Pancreas (tissue), 10 donors: ENCODE measurements at regions not wholly inside any gene's neighbourhood (a gene's known extent, or its start where the extent isn't known, plus 50 kb on each side); places are given as distances from the start of the nearest gene placed in this dataset.

ENCODE experiments used
- ATAC-seq, 4 donors: fragments of 200-7000 bp; cut with Tn5 transposase; one replicate each; pipeline versions ENCODE4 v1.8.0 to v1.9.1; 2020; ENCODE audit warnings: mild to moderate bottlenecking in 4 of 4, moderate library complexity in 4 of 4
- DNase-seq, 6 donors: peaks; one replicate each; pipeline ENCODE4 v3.0.0-alpha.2; 2020
- FAIRE-seq: peaks from 2 replicates; lab custom pipeline; 2012; peaks lifted over from hg19 to GRCh38; lab: Jason Lieb, UNC
- H3K27ac ChIP-seq, 4 donors: fragments of 200-600 bp; sonication (generic); 1 replicate in 3 of 4; 2 replicates in 1 of 4; pipeline versions ENCODE4 v1.5.0 to v1.8.0; 2020
- H3K27me3 ChIP-seq, 4 donors: fragments of 200-600 bp; one replicate each; pipeline ENCODE4 v1.8.0; 2021
- H3K36me3 ChIP-seq, 3 donors: fragments of 200-600 bp; sonication (generic) in 1 of 3; one replicate each; pipeline versions ENCODE4 v1.5.0 to v1.8.0; 2020 to 2021
- H3K4me1 ChIP-seq, 3 donors: fragments of 200-600 bp; one replicate each; pipeline ENCODE4 v1.8.0; 2021
- H3K4me3 ChIP-seq, 4 donors: fragments of 200-600 bp; sonication (generic) in 2 of 4; one replicate each; pipeline versions ENCODE4 v1.5.0 to v1.8.0; 2020 to 2021
- H3K9me3 ChIP-seq, 4 donors: fragments of 200-600 bp; one replicate each; pipeline ENCODE4 v1.8.0; 2021
- CTCF ChIP-seq, 4 donors: fragments of 200-600 bp; sonication (generic) in 3 of 4; IDR thresholded peaks; one replicate each; pipeline versions ENCODE4 v1.5.0 to v1.8.0; 2021; ENCODE audit warnings: antibody characterized with exemption in 4 of 4
- WGBS, 2 donors: extraction: QIAGEN DNeasy Blood & Tissue Kit; methylation state at CpG; one replicate each; pipeline ENCODE4 v1.1.7; 2013; 5-methylcytosine and 5-hydroxymethylcytosine counted together
- intact Hi-C, 3 donors: fragments of 100-400 bp; cut with DNase I; formaldehyde crosslinking; loops; one replicate each; pipeline versions ENCODE4 v1.11.1 to v1.14.2; 2022
- donor health status: healthy with polysubstance abuse.
- donor health status: DM: no; HTN: no; CAD: no; lungs with moderate emphysema.
- donor health status: DM: no; HTN: no; CAD: no.
- donor health status: control.
- donor health status: control.
- donor health status: Bipolar disorder and iron deficiency.
- donor health status: DM: yes; HTN: yes; CAD: no.
- donor health status: DM: no; HTN: no; CAD: no.
- donor health status: DM: no; HTN: no; CAD: no.
- donor health status: DM: yes; HTN: yes; CAD: no.

DNA sequence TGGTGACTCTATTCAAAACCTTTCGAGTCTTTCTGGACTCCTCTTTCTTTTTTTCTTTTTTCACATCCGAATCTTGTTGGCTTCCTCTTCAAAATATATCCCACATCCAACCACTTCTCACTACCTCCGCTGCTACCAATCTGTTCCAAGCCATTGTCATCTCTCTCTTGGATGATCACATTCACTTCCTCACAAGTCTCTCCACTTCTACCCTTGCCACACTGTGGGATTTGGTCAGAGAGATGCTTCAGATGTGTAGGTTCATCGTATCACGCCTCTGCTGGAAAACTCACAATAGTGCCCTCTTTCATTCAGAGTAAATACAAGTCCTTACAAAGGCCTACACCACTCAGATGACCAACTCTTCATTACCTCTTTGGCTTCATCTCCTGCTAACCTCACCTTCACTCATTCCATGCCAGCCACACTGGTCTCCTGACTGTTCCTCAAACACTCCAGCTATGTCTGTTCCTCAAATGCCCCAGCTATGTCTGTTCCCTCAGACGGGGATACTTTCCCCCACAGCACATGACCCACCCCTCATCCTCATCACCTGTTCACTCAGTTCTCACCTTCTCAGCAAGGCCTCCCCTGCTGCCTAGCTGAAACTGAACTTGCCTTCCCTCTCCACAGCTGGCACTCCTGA is 67.2 kb upstream of the PELI1 start:
- intact Hi-C loops, result no loop called here
- no peaks in the 10 kb centered on the region for H3K27me3 ChIP-seq
- TF ChIP-seq CTCF (IDR thresholded peaks at IDR 0.05), result no peak
- no peaks in the 10 kb centered on the region for H3K36me3 ChIP-seq
- FAIRE-seq (no peak), ATAC-seq (no peak), DNase-seq (no peak)
- peaks cover 0 to 16% (median 0%) of the 10 kb centered on the region in 3 donors for H3K4me1 ChIP-seq
- 89 to 97% methylated on average over 6 of the region's 6 CpGs for WGBS, 2 donors
- H3K27ac ChIP-seq, result no peak overlapping the region
- H3K4me3 ChIP-seq, result no peak overlapping the region
- H3K9me3 ChIP-seq, result no peaks in the 10 kb centered on the region

- WGBS, 2 donors, result 38 to 45% methylated on average over 1 of the region's 1 CpG
- Histone ChIP-seq H3K4me3 (no peak overlapping the region), H3K4me1 (peaks cover 0 to 16% (median 0%) of the 10 kb centered on the region in 3 donors), H3K9me3 (no peaks in the 10 kb centered on the region), H3K36me3 (no peaks in the 10 kb centered on the region), H3K27me3 (no peaks in the 10 kb centered on the region), H3K27ac (peak overlapping the region in 2 of 4 donors; percentile 17 to 31)
- TF ChIP-seq CTCF (IDR thresholded peaks at IDR 0.05), result no peak
- intact Hi-C loops, result no loop called here
- FAIRE-seq, result no peak
- DNase-seq, result no peak
- peak in 3 of 4 donors; percentile 37 to 68 (median 67) for ATAC-seq
Observed at GRCh38 chr2:64212346-64212745, 68.1 kb upstream of the PELI1 start.

DNA sequence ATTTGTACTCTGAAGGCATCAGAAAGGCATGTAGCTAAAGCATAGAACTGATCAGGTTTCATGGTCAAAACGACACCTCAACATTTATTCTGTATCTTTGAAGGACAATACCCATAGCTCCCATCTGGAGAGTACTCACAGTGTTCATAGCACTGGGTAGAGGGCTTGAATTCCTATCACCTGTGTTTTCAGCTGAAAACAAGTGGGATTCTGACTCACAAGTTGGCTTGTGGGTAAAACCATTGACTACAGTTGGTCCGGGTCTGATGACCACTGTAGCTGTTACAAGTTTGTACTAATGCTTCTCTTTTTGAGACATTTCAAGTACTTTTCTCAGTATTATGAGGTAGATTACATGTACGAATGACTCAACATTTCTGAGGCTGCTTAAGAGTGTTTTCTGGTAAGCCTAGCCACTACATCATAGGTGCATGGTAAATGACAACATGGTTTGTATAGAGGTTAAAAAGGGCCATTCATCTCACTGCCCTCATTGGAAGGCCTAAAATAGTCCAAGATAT is 68.6 kb upstream of the PELI1 start:
- no peak for TF ChIP-seq CTCF (IDR thresholded peaks at IDR 0.05)
- ATAC-seq (peak in 3 of 4 donors; percentile 21 to 40 (median 36)), FAIRE-seq (no peak), DNase-seq (no peak)
- Histone ChIP-seq H3K36me3 (no peaks in the 10 kb centered on the region), H3K27ac (peak overlapping the region in 2 of 4 donors; percentile 17 to 31), H3K4me3 (no peak overlapping the region), H3K4me1 (peaks cover 0 to 16% (median 0%) of the 10 kb centered on the region in 3 donors), H3K27me3 (no peaks in the 10 kb centered on the region), H3K9me3 (no peaks in the 10 kb centered on the region)
- WGBS, 2 donors, result 82 to 86% methylated on average over 3 of the region's 3 CpGs
- intact Hi-C loops, result no loop called here

DNA sequence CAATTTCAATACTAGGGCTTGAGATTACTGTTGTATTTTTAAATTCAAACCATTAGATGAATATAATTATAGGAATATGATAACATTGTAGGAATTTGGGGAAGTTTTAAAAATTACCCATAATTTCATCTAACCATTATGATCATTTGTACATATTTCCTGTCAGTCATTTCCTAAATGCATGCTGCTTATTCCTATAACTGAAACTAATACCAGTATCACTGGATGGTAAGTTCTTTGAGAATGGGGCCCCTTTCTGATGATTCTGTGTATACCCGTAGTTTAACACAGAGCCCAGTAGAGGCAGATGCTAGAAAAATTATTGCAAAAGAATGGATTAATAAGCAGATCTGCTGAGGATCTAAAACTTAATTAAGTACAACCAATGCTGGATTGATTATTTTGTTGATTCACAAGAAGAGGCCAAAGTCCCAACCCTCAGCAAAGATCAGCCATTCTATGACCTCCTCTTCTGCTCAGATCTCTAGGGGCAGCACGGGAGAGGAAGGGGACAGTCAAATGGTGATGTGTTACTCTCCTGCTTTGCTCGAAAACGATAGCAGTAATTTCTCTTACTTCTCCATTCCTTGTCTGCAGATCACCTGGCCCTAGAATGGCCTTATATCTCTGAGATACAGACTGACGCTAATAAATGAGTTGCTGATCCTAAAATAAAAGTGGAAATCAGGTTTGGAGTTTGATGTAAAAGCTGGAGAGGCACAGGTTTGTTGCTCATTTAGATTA is 69.5 kb upstream of the PELI1 start:
- ATAC-seq (no peak), FAIRE-seq (no peak), DNase-seq (no peak)
- Histone ChIP-seq H3K36me3 (no peaks in the 10 kb centered on the region), H3K4me1 (peaks cover 0 to 16% (median 0%) of the 10 kb centered on the region in 3 donors), H3K4me3 (no peak overlapping the region), H3K27me3 (no peaks in the 10 kb centered on the region), H3K9me3 (no peaks in the 10 kb centered on the region), H3K27ac (peak overlapping the region in 2 of 4 donors; percentile 28 to 47)
- intact Hi-C loops, result no loop called here
- TF ChIP-seq CTCF (IDR thresholded peaks at IDR 0.05), result no peak
- 82 to 86% methylated on average over 5 of the region's 5 CpGs for WGBS, 2 donors
